ENCODE measurements at regions not wholly inside any gene's neighbourhood (a gene's known extent, or its start where the extent isn't known, plus 50 kb on each side); places are given as distances from the start of the nearest gene placed in this dataset.

DNA sequence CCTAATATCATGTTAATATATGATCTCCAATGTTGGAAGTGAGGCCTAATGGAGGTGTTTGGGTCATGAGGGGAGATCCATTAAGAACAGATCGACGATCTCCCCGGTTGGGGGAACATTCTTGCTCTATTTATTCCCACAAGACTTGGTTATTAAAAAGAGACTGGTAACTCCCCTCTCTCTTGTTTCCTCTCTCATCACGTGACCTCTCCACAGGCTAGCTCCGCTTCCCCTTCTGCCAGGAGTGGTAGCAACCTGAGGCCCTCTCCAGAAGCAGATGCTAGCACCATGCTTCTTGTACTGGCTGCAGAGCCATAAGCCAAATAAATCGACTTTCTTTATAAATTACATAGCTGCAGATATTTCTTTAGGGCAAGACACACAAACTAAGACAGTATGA is 794.4 kb downstream of the MTRR start:
- CTCF ChIA-PET: no interaction called here
- no peaks in the 10 kb centered on the region for H3K4me1 Mint-ChIP-seq (ENCODE audit: low read depth, unreplicated experiment)
- BruUV-seq (replicated peaks): no TSS peak
- no peaks in the 10 kb centered on the region for H3K36me3 Mint-ChIP-seq (ENCODE audit: insufficient read depth, unreplicated experiment)
- H3K9me3 Mint-ChIP-seq (ENCODE audit: low read depth, unreplicated experiment): peaks cover 14% of the 10 kb centered on the region
- H3K27me3 Mint-ChIP-seq (ENCODE audit: unreplicated experiment): no peaks in the 10 kb centered on the region
- H3K4me3 Mint-ChIP-seq (ENCODE audit: low read depth, unreplicated experiment): no peak overlapping the region
- H3K27ac Mint-ChIP-seq (ENCODE audit: unreplicated experiment): no peak overlapping the region
- DNase-seq: no peak
- intact Hi-C loops (cut with micrococcal nuclease; ENCODE audit: unreplicated experiment): no loop called here
- TF ChIP-seq CTCF (IDR thresholded peaks at IDR 0.05; ENCODE audit: unreplicated experiment): no peak

- Mint-ChIP-seq H3K4me3 (ENCODE audit: low read depth, unreplicated experiment) (no peak overlapping the region), H3K4me1 (ENCODE audit: low read depth, unreplicated experiment) (no peaks in the 10 kb centered on the region), H3K27me3 (ENCODE audit: unreplicated experiment) (no peaks in the 10 kb centered on the region), H3K36me3 (ENCODE audit: insufficient read depth, unreplicated experiment) (no peaks in the 10 kb centered on the region), H3K9me3 (ENCODE audit: low read depth, unreplicated experiment) (peaks cover 5% of the 10 kb centered on the region), H3K27ac (ENCODE audit: unreplicated experiment) (no peak overlapping the region)
- TF ChIP-seq CTCF (IDR thresholded peaks at IDR 0.05; ENCODE audit: unreplicated experiment): no peak
- DNase-seq: no peak
- CTCF ChIA-PET: no interaction called here
- intact Hi-C loops (cut with micrococcal nuclease; ENCODE audit: unreplicated experiment): no loop called here
- no TSS peak for BruUV-seq (replicated peaks)
Measured at GRCh38 chr5:8675182-8675581, 806.2 kb downstream of the MTRR start.

DNA sequence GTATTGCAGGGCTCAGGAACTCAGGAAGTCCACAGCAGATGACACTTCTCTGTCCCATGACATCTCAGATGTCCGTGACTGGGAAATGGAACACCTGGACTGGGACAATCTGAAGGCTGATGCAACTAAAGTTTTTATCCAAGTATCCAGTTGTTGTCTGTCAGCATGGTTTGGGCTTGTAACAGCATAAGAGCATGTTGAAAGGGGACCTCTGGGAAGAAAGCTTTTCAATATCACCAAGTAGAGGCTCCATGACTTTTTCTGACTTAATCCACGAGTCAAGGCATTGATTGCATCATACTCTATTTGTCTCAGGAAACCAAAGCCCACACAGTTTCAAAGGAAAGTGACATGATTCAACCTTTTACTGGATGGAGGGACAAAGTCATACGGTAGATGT is 807.7 kb downstream of the MTRR start:
- H3K27ac Mint-ChIP-seq (ENCODE audit: unreplicated experiment): no peak overlapping the region
- DNase-seq: no peak
- no peaks in the 10 kb centered on the region for H3K36me3 Mint-ChIP-seq (ENCODE audit: insufficient read depth, unreplicated experiment)
- BruUV-seq (replicated peaks): no TSS peak
- no peak for TF ChIP-seq CTCF (IDR thresholded peaks at IDR 0.05; ENCODE audit: unreplicated experiment)
- H3K4me1 Mint-ChIP-seq (ENCODE audit: low read depth, unreplicated experiment): no peaks in the 10 kb centered on the region
- H3K4me3 Mint-ChIP-seq (ENCODE audit: low read depth, unreplicated experiment): no peak overlapping the region
- H3K9me3 Mint-ChIP-seq (ENCODE audit: low read depth, unreplicated experiment): peaks cover 5% of the 10 kb centered on the region
- CTCF ChIA-PET: no interaction called here
- intact Hi-C loops (cut with micrococcal nuclease; ENCODE audit: unreplicated experiment): no loop called here
- H3K27me3 Mint-ChIP-seq (ENCODE audit: unreplicated experiment): no peaks in the 10 kb centered on the region

GRCh38 chr5:8682381-8682780 is 813.4 kb downstream of the MTRR start:
- Mint-ChIP-seq H3K4me3 (ENCODE audit: low read depth, unreplicated experiment) (no peak overlapping the region), H3K36me3 (ENCODE audit: insufficient read depth, unreplicated experiment) (no peaks in the 10 kb centered on the region), H3K4me1 (ENCODE audit: low read depth, unreplicated experiment) (no peaks in the 10 kb centered on the region), H3K27me3 (ENCODE audit: unreplicated experiment) (no peaks in the 10 kb centered on the region), H3K9me3 (ENCODE audit: low read depth, unreplicated experiment) (peaks cover 7% of the 10 kb centered on the region), H3K27ac (ENCODE audit: unreplicated experiment) (no peak overlapping the region)
- no peak for DNase-seq
- no TSS peak for BruUV-seq (replicated peaks)
- no peak for TF ChIP-seq CTCF (IDR thresholded peaks at IDR 0.05; ENCODE audit: unreplicated experiment)
- CTCF ChIA-PET: no interaction called here
- intact Hi-C loops (cut with micrococcal nuclease; ENCODE audit: unreplicated experiment): no loop called here

DNA sequence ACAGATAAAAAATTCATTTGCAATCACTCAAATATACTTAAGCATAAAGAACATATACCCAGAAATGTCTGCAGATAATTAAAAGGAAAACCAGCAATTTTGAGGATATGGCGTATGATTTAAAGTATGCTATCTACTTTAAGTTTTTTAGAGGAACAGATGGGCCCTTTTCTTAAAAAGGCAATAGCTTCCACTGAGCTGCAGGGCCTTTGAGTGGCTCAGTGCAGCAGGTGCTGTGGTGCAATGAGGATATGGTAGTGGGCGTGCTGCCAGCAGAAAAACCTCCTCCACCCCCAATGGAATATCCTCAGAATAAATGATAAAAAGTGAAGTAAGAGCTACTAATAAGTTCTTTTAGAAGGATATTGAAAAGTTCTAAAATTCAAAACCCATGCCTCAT is 814.5 kb downstream of the MTRR start:
- intact Hi-C loops (cut with micrococcal nuclease; ENCODE audit: unreplicated experiment): no loop called here
- no peaks in the 10 kb centered on the region for H3K36me3 Mint-ChIP-seq (ENCODE audit: insufficient read depth, unreplicated experiment)
- H3K27me3 Mint-ChIP-seq (ENCODE audit: unreplicated experiment): no peaks in the 10 kb centered on the region
- TF ChIP-seq CTCF (IDR thresholded peaks at IDR 0.05; ENCODE audit: unreplicated experiment): no peak
- no peak overlapping the region for H3K4me3 Mint-ChIP-seq (ENCODE audit: low read depth, unreplicated experiment)
- BruUV-seq (replicated peaks): no TSS peak
- CTCF ChIA-PET: no interaction called here
- no peak for DNase-seq
- H3K9me3 Mint-ChIP-seq (ENCODE audit: low read depth, unreplicated experiment): peaks cover 3% of the 10 kb centered on the region
- H3K4me1 Mint-ChIP-seq (ENCODE audit: low read depth, unreplicated experiment): no peaks in the 10 kb centered on the region
- H3K27ac Mint-ChIP-seq (ENCODE audit: unreplicated experiment): no peak overlapping the region
